HG03097 (cell line): ENCODE measurements at regions not wholly inside any gene's neighbourhood (a gene's known extent, or its start where the extent isn't known, plus 50 kb on each side); places are given as distances from the start of the nearest gene placed in this dataset.
"Not testable (repeated sequence)": the region's sequence is repeated elsewhere in the genome, so short reads cannot be mapped to it uniquely, and the experiment has no call there.

Experiments used
- ATAC-seq: cut with Tn5 transposase; IDR thresholded peaks from one replicate; pipeline ENCODE4 v1.9.1; 2021; ENCODE audit not compliant: unreplicated experiment, low FRiP score

DNA sequence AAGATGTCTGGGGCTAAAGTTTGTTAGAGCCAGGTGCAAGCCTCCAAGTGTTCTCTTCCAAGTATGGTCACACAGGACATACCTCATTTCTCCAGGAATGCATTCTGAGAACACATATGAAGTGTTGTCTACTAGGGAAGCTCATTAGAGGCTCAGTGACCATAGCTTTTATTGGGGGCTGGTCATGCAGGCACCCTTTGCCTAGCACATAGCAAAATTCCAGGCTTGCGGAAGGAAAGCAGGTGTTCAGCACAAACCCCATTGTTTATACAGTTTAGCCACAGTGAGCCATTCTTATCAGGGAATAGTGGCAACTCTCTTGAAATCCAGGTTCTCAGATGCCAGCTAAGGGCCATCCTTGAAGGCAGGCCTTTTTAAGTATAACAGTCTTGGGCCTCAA lies 112.1 kb upstream of the XIST start:
- ATAC-seq, result no peak

- no peak for ATAC-seq
Measured at GRCh38 chrX:73963682-73964081, 111.2 kb upstream of the XIST start.

DNA sequence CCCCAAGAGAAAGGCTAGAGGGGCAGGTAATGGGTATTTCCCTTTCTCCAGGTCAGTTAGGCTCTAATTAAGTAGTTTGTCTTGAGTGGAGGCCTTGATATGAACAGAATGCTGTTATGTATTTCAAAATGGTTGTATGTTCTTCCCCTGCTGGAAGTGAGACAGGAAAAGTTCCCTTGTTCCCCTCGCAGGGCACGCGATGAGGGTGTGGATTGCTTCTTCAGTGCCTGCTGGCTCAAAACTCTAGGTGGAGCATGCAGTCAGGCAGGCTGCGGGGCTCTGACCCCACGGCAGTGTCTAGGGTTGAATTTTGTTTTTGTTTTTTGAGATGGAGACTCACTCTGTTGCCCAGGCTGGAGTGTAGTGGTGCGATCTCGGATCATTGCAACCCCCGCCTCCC lies 110.4 kb upstream of the XIST start:
- ATAC-seq, result no peak

DNA sequence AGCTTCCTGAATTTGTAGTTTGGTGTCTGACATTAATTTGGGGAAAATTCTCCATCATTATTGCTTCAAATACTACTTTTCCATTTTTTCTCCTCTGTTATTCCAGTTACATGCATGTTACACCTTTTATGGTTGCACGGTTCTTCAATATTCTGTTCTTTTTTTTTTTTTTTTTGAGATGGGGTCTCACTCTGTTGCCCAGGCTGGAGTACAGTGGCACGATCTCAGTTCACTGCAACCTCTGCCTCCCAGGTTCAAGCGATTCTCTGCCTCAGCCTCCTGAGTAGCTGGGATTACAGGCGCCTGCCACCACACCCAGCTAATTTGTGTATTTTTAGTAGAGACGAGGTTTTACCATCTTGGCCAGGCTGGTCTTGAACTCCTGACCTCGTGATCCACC lies 109.4 kb upstream of the XIST start:
- not testable (repeated sequence) for ATAC-seq

- ATAC-seq, result no peak
Measured at GRCh38 chrX:73944563-73944908, 92.0 kb upstream of the XIST start.

DNA sequence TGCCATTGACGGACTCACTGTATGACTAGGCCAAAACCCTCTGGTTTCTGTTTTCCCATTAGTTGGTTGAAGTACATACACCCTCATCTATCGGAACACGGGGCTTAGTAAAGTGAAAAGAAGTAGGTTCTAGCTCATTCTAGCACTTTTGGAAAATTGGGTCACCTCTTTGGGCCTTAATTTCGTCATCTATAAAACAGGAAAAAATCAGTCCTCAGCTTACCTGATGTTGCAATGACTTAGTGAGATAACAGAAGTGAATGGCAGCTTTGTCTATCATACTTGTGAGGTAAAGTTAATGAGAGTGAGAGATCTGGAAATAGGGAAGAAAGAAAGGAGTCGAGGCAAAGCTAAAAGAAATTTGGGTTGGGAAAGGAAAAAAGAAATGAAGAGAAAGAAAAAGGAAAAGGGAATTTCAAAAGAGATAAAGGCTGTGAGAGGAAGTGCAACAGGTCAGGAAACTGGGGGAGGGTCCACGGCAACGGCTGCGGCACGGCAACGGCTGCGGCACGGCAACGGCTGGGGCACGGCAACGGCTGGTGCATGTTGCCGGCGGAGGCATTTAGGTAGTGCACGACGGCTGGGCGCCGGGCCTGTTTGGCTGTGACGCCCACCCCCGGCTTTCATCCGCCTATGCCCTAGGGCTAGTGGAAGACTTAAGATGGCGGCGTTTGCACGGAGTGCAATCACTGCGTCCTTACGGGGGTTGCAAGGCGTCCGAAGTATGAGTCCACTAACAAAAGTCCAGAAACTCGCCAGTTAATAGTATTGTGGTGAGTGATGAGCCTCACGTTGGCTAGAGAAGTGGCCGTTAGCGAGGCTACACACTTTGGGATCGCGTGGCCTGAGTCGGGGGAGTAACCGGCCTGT lies 91.4 kb upstream of the XIST start:
- ATAC-seq, result peak; percentile 97

GRCh38 chrX:73940893-73941470 lies 88.5 kb upstream of the XIST start:
- ATAC-seq, result no peak

- ATAC-seq, result not testable (repeated sequence)
Measured at GRCh38 chrX:73937843-73938242, 85.3 kb upstream of the XIST start.

DNA sequence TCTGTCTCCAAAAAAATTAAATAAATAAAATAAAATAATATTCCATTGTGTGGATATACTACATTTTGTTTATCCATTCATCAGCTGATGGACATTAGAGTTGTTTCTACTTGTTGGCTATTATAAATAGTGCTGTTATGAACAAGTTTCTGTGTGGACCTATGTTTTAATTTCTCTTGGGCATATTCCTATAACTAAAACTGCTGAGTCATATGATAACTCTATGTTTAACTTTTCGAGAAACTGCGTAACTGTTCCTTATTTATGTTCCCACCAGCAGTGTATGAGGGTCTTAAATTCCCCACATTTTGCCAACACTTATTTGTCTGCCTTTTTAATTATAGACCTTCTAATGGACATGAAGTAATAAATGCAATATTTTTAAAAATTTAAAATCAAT lies 80.0 kb upstream of the XIST start:
- no peak for ATAC-seq

DNA sequence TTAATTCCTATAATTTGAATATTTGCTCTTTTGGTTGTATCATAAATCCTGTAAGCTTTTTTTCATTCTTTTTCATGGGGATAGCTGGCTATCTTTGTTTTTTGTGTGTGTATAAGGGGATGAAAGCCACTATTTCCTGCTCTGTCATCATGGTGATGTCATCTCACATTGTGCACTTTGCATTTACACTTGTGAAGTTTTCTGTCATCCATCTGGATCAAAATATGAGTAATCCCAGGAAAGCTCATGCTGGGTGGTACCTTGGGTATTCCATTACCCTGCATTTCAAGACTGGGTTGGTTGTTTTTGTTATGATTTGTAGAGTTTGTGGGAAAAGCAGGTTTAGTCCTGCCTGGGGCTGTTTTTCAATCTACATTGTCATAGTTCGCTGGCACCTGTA lies 77.8 kb upstream of the XIST start:
- ATAC-seq, result no peak

DNA sequence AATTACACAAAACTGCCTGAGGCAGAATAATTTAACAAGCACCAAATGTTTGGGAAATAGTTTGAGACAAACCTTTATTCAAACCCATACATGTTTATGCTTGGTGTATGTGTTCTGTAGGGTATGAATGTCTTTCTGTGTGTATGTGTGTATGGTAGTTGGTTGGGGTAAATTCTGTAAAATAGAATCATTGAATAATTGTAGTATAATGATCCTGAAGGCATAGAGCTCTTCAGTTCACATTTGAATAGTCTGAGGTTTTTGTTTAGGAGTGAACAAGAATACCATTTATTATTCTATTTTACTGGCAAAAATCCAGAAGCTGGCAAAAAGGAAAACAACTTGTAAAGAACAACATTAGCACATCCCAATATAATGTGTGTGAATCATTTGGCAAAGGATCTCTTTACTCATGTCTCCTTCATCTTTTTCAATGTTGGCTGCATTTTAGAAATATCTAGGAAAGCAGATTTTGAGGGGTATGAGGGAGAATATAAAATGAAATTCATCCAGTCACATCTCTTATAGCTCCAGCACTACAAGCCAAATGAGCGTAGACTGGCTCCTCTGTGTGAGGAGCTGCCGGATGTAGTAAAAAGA lies 70.4 kb upstream of the XIST start:
- no peak for ATAC-seq

DNA sequence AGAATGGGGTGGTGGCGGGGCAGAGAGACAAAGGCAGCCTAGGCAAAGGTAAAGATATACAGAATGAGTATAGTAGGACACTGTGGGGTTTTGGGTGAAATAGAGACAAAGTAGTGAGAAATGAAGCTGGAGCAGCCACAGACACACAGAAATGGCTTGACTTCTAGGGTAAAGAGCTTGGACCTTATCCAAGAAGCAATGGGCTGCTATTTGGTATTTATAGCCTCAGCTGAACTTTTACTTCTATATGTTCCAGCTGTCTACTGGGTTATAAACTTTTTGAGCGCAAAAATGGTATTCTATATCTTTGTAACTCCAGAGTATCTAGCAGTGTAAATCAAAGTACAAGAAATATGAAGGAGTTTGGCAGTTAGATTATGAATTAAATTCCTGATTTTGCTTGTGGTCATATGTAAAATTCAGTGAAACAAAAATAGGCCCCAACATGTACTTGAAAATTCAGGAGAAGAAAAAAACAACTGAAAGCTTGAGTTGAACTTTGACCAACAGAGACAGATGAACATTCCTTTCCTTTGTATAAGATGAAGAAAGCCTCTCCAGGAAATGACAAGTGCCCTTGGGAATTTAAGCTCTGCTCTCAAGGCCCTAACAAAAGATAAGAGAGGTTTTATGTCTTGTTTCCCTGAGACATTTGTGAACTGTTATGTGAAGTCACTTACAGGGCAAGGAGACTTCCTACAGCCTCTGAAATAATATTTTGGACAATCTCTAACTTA lies 64.6 kb upstream of the XIST start:
- no peak for ATAC-seq

DNA sequence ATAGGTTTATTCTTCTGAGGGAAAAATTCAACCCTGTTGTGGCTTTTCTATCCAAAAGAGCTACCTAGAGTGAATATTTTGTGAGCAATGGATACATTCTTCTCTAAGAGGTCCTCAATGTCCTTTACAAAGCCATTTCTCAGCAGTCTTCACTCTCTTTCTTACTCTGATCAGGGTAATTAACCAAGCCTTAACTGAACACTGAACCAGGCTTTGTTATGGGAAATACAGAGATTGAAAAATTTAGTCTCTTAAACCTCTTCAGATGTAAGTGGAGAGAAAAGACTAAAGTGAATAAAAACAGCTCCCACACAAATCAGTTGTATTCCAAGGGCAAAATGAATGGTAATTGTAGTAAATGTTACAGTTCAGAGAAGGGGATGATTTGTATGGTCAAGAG lies 64.0 kb upstream of the XIST start:
- ATAC-seq, result no peak

- not testable (repeated sequence) for ATAC-seq
Measured at GRCh38 chrX:73914792-73915191, 62.3 kb upstream of the XIST start.

DNA sequence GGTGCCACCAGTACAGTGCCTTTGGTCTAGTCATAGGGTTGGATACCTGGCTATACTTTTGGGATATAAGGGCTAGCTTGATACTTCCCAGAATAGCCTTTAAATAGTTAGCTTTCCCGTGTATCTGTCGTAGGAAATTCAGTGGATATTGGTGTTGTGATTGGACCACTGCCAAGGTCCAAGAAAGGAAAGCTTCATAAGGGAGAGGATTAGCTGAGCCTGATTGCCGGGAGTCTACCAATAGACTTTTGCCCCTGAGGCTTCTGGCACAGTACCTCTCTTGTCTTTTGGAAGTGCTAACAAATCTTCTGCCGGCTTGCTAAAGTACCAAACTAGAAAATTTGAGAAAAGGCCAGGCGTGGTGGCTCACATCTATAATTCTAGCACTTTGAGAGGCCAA lies 61.1 kb upstream of the XIST start:
- ATAC-seq, result no peak

DNA sequence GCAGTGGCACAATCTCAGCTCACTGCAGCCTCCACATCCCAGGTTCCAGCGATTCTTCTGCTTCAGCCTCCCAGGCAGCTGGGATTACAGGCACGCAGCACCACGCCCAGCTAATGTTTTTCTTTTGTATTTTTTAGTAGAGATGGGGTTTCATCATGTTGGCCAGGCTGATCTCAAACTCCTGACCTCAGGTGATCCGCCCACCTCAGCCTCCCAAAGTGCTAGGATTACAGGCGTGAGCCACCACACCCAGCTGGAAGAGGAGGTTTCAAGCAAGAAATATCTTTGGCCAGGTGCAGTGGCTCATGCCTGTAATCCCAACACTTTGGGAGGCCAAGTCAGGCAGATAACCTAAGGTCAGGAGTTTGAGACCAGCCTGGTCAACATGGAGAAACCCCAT lies 59.4 kb upstream of the XIST start:
- ATAC-seq, result not testable (repeated sequence)

DNA sequence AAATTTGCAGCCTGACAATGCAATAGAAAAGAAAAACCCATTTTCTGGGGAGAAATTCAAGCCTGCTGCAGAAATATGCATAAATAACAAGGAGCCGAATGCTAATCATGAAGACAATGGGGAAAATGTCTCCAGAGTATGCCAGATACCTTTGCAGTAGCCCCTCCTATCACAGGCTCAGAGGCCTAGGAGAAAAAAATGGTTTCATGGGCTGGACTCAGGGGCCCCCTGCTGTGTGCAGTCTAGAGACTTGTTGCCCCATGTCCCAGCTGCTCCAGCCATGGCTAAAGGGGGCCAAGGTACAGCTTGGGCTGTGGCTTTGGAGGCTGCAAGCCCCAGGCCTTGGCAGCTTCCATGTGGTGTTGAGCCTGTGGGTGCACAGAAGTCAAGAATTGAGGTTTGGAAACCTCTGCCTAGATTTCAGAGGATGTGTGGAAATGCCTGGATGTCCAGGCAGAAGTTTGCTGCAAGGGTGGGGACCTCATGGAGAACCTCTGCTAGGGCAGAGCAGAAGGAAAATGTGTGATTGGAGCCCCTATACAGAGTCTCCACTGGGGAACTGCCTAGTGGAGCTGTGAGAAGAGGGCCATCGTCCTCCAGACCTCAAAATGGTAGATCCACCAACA lies 53.3 kb upstream of the XIST start:
- not testable (repeated sequence) for ATAC-seq

DNA sequence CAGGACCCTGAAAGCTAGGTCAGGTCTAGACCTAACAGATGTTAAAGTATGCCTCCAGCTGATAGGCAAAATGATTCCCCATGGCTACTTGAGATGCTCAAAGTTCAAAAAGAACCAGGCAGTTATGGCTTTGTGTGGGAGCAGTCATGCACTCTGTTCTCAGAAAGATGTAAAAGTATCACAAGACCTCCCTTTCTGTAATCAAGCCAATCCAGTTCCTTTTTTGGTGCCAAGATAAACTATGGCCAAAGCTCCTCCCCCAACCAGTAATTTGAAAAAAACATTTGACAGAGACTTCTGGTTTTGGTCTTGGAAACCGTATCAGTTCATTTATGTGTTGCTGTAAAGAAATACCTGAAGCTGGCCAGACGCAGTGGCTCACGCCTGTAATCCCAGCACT lies 51.4 kb upstream of the XIST start:
- no peak for ATAC-seq
